ENCODE measurements at regions not wholly inside any gene's neighbourhood (a gene's known extent, or its start where the extent isn't known, plus 50 kb on each side); places are given as distances from the start of the nearest gene placed in this dataset.

DNA sequence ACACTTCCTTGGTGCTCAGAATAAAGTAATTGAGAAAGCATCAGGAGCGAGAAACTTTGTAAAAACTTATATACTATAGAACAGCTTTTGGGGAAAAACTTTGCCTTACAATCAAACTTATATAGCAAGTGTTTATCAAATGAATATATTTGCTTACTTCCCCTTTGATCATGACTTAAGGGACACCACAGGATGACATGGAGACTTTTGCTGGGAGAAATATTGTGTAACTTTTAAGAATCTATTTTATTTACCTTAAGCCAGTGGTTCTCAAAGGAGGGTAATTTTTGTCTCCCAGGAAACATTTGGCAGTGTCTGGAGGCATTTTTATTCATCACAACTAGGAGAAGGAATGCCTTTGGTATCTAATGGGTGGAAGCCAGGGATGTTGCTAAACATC, 173.8 kb upstream of the HABP2 start:
- DNase-seq, result no peak

DNA sequence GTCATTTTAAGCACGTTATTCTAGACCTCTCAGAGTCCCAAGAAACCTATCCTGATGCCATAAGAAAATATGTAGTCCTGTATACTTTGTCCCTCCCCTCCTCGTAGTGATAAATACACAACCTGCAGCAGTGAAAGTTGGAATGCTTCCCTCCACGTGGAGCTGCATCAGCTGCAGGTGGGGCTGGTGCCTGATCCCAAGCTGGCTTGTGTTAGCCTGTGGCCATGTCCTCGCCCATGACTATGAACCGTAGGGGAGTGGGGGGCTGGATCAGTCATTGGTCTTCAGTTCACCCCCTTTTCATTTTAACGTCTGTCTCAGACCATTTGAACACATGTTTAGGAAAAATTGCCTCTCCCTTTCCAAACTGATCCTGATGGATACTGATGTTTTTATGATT, 171.4 kb upstream of the HABP2 start:
- no peak for DNase-seq

DNA sequence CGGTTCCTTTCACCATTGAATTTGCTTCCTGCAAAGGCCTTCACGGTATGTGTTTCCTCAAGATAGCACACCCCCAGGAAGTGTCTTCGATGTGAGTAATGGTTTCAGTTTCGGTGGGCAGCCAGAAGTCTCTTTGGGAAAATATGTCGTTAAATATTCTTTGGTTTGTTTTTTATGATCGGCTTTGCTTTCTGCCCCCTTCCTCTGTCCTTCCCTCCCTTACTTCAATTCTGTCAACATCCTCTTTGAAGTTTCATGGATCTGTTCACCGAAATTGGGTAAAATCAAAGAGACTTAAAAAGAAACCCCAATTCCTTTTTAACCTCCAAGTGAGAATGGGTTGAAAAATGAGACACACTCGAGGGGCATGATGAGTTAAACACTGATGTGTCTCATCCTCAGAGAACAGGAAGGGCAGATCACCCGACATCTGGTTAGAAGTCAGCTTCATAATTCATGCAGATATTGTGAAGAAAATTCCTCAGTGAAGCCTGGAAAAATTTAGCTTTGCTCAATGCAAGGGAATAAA, 170.8 kb upstream of the HABP2 start:
- DNase-seq, result no peak

DNA sequence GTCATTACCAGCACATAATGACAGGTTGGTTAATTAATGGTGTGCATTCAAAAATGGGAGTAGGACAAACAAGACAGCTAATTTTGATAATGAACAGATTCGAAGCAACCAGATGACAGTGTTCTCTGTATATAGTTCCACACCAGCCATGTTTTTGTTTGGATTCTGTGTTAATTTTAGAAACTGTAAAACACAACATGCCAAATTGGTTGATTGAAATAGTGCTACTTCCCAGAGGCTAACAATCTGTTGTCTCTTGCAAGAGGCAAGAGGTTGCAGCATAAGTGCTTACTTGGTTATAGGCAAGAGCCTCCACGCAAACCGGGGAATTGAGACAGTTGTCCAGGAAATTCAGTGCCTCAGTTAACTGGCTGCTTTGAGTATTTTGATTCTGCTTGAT, 170.2 kb upstream of the HABP2 start:
- DNase-seq, result no peak

DNA sequence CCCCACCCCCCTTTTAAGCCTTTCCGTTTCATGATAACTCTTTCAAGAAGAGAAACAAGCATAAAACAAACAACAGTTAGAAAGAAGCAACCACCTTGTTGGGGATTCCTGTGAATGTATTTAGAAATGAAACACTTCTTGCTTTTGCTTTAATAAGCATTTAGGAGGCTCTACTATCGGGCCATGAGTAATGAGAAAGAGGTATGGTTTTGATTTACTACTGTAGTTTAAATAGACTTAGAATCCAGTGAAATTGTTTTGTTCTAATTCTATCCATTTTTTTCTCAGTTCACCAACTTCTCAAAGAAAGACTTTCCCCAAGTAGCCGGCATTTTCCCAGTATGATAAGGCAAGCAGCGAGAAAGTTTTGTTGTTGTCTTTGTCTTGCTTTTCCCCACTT, 168.7 kb upstream of the HABP2 start:
- DNase-seq, result no peak

DNA sequence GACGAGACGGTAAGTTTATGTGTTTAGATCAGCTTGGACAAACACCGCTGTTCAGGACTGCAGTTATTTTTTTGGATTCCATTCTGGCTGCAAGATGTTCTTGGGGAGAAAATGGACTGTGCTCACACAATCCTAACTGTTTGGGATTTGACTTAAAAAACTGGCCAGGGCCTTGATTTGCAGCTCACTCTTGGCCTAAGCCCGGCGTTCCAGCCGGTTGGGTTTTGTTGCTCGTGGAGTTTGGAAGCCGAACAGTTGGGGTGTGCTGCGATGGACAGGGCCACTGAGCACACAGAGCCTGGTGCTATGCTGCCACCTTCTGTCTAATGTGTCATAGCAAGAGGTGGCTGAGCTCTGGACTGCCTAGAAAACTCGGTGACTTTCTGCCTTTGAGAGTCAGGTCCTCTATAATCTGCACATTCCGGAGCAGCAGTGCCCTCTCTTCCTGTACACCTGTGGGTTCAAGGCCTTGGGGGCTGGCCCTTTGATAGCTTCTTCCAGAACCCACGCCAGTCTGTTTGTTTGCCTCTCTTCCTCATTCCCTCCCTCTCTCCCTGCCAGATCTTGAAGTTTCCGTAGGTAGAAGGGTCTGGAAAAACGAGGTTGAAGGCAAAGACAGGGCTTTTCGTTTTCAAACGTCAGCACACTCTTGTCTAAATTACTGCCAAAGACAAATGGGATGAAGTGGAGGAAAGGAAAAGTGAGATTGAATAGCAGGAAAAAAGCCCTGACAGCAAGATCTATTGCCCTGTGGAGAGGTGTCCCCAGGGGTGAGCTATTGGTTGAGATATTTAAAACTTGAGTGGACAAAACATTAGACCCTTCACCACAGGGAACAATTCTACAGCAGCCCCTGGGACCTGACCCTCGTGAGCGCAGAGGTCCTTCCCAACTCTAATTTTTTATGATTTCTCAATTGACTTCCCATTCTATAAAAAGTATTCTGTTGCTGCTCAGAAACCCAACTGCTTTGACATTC, 167.5 kb upstream of the HABP2 start:
- no peak for DNase-seq

DNA sequence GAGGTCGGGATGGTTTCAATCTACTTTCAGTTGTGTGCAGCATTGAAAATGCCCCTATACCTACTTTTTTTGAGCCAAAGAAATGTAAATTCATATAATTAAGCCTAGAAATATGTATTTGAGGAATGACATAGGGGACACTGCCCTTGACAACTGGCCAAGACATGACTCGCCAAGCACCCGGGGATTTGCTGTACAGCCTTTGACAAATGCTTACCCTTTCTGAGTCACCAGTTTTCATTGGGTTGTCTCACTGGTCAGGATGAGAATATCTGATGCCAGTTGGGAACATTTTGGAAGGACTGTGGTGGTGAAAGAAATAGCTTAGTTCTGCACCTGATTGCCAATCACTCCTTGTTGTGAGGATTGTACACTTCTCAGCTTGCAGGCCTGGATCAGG, 166.8 kb upstream of the HABP2 start:
- no peak for DNase-seq

DNA sequence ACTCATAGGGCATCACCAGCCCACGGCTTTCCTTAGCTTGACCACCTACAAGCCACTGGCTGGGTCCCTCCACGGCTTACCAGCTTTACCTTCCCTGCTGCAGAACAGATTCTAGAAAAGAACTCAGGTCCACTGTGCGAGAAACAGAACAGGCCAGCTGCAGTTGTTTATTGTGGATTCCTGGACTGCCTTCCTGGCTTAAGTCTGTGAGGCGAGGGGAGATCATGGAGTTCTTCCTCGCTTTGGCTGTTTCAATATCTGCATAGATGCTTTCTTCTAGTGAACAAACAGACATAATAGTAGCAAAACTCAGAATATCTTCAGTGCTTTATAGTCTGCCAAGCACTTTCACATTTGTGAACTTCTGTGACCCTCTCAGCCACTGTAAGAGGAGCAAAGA, 162.9 kb upstream of the HABP2 start:
- no peak for DNase-seq

DNA sequence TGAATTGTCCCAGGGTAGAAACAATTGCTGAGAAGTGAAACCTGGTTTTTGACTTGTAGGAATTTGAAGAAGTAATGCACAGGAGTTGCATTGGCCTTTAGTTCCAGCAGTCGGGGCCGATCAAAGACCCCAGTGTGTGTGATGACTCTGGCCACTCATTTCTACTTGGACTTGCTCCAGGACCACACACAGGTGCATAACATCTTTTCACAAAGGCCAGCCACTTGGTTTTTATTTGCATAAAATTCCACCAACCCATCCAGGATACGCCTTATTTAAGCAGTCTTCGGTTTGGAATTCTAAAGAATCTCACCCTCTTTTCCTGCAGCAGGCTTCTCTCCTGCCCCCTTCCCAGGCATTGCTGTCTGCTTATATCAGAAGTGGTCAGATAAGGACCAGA, 162.0 kb upstream of the HABP2 start:
- DNase-seq, result no peak

DNA sequence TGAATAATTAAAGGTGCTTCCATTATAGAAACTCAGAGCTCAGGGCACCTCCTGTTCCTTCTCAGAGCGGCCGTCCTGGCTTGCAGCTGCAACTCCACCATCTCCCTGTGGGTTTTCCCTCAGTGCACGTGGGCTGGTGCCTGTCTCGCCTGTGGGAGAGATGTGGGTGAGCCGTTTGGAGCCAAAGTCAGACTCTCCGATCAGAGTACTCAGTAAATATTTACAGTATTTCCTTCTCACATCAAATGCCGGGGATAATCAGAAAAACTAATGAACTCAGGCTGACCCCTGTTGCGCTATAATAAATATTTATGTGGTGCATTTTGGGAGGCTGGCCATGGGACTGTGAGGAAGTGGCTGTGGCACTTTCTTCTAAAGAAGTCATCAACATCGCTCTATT, 155.8 kb upstream of the HABP2 start:
- DNase-seq, result no peak

DNA sequence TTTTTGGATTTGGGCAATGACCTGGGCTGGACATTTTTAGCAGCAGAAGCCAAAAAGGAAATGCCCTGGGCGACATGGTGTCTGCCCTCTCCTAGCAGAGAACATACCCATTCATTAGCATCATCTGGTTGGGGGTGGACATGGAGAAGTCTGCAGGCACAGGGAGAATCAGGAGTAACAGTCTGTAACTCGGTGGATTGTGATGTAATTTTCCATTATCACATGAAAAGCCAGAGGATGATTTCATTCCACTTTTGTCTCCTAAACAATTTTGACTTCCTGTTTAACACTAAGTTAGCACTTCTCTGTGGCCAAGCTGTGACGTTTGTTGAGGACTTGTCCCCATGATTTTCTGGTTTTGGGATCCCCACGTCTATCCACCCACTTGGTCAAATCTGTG, 153.8 kb upstream of the HABP2 start:
- DNase-seq, result no peak

DNA sequence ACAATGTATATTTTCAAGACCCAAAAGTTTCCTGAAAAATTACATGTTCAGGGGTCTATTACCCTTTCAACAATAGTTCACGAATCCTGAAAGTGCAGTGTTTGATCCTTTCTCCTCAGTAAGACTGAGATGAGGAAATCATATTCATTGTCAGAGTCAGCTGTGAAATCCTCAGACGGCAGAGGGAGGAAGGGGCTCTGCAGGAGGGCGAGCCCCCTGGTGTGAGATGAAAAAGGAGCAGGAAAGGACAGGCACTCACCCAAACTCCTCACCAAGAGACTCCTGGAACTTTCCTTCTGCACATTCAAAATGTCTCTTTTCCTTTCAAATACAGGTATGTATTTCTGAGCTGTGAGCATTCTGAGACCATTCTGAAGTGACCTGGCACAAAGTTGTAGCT, 150.3 kb upstream of the HABP2 start:
- DNase-seq, result no peak

DNA sequence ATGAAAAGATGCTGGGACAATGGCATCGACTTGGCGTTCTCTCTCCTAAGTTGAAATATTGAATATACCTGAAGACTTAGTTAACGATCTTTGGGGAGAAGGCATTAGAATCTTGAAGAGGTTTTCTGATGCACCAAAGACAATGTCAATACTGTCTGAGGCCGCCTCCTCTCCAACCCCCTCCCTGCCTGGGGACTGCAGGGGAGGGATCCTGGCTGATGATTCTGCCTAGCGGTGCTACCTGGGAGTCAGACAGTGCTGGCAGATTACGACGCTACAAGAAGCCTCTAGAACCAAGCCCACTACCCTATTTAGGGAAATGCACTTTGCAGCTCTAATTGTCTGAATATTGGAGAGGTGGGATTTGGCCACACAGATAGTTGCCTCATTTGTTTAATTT, 145.6 kb upstream of the HABP2 start:
- DNase-seq, result no peak

DNA sequence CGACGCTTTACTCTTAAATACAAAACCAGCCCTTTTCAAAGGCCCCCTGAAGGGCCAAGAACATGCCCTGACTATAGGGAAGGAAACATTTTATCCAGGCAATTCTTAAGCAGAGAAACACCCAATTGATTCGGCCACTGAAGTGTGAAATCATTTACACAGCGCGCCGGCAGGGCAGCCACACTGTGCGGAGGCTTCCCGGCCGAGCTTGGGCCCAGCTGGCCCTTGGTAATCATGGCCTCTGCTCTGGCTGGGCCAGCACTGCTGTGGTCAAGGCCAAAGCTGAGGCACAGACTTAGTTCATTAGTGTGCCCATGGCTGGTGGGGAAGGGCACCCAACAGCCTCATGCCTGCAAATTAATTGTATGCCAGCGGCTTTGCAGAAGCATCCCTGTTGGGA, 143.7 kb upstream of the HABP2 start:
- no peak for DNase-seq

DNA sequence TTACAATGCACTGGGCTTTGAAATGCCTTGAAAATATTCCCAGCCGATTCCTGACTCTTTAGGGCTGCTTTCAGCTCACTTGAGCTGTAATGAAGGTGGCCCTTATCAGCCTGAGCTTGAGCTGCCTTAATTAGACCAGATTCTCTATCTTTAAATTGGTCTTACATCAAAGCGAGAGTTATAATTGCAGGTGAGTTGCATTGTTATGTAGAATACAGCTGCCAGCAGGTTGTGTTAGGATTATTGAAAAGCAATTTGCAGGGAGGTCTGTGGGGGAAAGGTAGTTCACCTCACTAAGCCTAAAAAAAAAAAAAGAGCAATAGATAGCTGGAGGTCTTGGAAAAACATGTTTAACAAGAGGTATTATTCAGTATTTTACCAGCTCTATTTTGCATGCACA, 142.2 kb upstream of the HABP2 start:
- no peak for DNase-seq

DNA sequence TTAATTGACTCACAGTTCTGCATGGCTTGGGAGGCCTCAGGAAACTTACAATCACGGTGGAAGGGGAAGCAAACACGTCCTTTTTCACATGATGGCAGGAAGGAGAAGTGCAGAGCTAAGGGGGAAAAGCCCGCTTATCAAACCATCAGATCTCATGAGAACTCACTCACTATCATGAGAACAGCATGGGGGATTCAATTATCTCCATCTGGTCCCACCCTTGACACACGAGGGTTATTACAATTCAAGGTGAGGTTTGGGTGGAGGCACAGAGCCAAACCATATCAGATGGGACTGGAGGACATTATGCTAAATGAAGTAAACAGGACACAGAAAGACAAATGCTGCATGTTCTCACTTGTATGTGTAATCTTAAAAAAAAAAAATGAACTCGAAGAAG, 141.4 kb upstream of the HABP2 start:
- no peak for DNase-seq

DNA sequence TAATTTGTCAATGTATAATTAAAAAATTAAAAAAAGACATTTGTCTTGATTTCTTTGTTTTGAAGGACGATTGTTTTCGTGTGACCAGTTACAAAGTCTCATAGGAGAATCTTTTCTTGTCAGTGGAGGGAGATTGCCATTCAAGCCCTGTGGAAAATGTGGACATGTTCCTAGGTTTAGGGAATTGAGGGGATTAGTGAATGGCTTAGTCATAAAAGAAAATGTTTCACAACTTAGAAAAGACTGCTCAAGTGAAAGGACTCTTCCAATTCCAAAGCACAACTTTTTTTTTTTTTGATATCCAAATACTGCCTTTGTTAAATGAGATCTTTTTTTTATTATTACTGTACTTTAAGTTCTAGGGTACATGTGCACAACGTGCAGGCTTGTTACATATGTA, 140.7 kb upstream of the HABP2 start:
- no peak for DNase-seq

DNA sequence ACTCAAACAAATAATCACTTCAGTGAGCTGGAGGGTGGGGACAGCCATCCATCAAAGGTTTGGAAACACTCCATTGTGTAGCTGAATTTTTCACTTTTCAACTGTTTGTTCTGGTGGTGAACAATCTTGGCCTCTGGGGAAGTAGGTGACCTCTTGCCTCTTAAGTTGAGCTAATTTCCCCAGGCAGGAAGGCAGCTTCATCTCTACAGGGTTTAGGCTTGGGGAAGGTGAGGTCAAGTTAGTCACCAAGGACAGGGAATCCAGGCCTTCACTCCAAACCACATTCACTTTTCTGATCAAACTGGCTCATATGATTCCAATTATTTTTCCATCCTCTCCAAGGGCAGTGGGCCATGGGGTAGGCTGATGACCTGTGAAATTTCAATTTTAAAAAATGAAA, 138.3 kb upstream of the HABP2 start:
- no peak for DNase-seq

DNA sequence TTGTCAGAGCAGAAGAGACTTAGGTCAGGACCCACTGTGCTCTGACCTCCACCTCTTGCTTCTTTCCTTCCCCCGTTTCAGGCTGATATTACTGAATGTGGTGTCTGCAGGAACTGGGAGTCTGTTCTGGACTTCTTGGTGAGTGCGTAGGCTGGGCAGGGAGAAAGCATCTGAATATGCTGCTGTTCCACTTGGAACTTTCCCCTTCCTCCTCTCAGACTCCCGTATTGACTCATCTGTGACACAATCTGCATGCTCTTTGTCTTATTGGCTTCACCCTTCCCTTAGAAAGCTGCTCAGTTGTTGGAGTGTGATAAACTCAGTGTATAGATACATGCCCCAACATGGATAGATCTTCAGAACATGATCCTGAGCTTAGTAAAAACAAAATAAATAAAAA, 137.6 kb upstream of the HABP2 start:
- DNase-seq, result no peak

DNA sequence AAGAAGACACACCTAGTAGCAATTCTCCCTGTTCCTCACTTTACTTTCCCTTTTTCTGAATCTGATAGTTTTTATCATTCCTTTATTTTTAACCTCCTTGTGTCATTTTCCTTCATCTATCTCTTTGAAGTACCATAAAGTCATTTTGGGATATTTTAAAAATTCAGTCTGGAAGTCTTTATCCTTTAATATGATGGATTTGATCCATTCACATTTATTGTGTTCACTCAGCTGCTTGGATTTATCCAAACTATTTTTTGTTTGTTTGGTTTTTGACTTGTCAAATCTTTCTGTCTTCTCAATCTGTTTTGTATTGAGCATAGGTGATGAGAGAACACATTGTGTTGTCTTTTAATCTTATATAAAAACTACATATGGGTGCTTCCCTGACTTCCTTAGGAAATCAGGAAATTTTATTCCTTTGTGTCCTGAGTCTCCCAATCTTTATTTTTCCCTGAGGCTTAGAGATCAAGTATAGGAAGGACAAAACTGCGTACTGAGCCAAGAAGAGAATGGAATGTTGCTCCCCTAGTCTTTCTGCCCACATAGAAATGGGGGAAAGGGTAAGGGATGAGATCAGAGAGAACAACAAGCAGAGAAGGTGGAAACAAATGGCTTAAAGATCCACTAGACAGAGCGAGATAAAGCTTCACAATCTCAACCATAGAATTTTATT, 132.7 kb upstream of the HABP2 start:
- no peak for DNase-seq

DNA sequence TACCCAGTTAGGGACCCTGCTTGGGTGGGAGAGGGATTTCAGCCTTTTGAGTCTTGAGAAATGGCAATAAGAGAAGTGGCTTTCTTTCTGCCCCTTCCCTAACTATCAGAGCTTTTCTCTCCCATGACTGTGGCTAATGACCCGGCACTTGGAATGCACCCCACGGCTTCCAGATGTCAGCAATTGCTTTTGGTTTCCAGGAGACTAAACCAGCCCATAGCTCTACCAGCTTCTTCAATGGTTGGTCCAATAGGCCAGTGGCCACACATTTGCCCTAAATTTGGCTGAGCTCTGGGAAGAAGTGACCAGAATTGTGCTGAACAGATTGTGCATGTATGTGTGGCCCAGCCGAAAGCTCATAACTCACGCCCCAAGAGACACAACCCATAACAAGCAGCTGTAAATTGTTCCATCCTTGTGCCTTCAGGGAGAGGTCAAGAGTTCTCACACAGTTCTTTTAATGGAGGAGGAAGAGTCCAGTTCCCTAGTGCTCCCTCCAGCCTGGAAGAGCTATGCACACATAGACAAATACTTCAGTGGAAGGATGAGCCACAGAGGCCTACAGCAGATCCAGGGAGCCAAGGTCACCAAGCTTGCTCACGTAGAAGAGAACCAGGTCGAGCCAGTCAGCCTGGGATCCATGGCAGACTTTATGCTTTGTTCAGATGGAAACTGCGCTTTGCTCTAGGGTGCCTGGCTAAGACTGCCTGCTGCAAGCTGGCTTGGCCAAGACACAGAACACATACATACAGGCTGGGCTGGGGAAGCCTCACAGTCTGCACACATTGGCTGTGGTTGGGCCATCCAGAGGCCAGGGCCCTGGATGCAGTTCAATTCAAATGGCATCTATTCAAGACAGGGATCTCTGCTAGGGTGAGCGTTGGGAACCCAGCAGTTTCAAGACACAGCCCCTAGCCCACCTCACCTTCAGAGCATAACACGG, 131.8 kb upstream of the HABP2 start:
- no peak for DNase-seq

DNA sequence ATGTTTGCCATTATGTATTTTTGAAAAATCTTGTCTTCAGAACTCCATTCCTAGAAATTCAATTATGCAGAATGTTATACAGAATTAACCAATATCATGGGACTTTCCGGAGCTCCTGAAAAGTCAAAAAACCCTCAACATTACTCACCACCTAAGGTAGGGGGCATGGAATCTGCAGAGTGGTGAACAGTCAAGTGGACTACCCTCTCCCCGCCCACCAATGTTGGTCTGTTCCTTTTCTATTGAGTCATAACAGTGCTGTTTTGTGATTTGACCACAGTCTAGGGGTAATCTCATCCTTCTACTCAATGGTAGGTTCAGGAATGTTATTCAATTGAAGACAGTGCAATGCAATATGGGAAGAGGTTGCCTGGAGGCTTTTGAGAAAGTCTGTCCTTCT, 130.5 kb upstream of the HABP2 start:
- no peak for DNase-seq

All from NCI-H524 treated with DMSO at 0.1 percent for 48 hours (cell line).